CD4-positive, alpha-beta T cell treated with Interleukin-6 for 4 hours (primary cell): ENCODE measurements at regions not wholly inside any gene's neighbourhood (a gene's known extent, or its start where the extent isn't known, plus 50 kb on each side); places are given as distances from the start of the nearest gene placed in this dataset.

Experiments
- DNase-seq: peaks from one replicate; pipeline ENCODE4 v3.0.0-alpha.2; 2020; ENCODE audit warnings: mixed read lengths

DNA sequence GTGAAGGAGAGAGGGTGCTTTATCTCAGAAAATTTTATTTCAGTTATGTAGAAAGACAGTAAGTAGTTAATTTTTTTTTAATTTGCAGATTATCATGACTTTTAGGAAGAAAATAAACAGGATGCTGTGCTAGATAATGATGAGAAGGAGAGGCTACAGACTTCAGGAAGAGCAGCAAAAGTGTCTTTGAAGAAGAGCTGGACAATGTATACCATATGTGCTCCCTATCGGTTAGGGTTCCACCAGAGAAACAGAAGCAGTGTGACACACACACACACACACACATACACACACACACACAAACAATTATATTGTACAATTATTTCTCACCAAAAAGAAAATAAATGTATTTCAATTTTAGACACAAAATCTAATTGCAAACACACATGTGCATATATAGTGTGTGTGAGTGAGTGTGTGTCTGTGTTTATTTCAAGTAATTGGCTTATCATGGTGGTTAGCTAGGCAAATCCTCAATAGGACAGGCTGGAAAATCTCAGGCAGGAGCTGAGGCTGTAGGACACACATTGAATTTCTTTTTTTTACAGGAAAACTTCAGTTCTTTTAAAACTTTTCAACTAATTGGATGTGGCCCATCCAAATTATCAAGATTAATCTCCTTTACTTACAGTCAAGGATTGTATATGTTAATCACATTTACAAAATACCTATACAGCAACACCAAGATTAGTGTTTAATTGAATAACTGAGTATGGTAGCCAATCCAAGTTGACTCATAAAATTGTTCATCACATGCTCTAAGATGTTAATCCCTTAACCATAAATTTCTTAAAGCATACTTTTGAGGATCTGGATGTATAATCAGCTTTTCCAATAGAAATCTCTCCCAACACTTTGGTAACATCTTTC lies 235.8 kb upstream of the DCN start:
- no peak for DNase-seq

DNA sequence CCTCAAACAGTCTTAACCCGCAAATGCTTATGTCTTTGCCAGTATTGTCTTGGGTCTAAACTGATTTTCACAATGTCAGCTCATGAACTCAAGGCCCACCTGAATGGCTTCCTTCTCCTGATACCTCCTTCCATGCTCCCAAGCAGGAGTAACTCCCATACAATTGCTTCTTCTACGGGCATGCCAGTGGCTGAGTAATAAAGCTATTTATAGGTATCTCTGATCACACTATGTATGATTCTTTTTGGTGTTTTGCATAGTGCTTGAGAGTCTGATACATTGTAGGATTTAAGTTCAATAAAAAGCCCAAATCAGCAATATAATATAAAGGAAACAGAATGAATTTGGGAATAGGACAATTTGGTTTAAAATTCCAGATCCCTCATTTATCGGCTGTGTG lies 235.0 kb upstream of the DCN start:
- DNase-seq: no peak

DNA sequence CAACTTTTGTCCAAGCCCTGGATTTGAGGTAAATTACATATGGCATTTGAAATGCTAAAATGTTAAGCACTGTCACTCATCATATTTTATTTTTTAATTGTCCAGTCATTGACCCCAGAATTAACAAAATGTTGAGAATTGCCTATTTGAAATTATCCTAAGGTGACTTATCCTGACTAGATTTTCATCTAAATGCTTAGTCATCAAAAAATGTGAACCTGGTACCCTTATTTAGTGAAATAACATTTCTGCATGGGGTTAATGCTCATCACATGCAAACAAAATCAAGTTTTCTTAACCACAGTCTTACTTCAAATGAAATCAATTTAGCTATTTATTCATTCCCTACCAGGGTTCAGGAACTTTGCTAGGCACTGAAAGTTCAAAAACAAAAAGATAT lies 232.0 kb upstream of the DCN start:
- no peak for DNase-seq

- no peak for DNase-seq
Measured at GRCh38 chr12:91413581-91414546, 231.2 kb upstream of the DCN start.

DNA sequence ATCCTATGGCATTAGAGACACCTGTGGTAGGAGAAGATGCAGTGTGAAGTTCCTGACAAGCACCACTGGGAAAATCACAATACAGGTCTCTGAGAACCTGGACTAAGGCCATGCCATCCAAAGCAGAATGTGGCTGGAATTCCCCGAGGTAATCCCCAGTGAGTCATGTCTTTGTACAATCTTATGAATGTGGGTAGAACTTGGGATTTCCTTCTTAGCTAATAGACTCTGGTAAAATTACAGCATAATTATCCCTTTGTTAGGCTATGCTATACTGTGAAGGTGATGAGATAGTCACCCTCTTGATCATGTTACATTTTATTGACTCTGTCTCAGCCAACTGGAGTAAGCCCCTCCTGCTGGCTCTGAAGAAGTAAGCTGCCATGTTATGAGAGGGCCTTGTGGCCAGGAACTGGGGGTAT lies 224.3 kb upstream of the DCN start:
- no peak for DNase-seq

- DNase-seq: no peak
Measured at GRCh38 chr12:91404441-91404840, 221.8 kb upstream of the DCN start.

- DNase-seq: no peak
Measured at GRCh38 chr12:91401190-91401589, 218.6 kb upstream of the DCN start.

DNA sequence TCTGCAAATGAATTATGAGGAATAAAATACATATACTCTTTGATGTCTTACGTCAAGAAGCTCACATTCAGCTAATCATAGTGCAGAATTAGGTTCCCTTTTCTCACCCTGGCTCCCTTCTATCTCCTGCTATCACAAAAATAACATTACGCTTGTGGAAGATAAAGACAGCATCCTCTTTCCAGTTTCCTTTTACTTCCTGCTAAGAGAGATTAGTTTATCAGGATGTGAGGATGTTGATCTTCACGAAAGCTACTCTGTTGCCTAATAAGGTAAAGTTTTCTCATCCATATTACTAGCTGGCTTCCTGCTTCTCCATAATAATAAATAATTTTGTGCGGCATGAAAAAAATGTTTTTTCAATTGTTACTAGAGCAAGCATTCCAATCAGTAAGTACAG lies 217.7 kb upstream of the DCN start:
- no peak for DNase-seq

DNA sequence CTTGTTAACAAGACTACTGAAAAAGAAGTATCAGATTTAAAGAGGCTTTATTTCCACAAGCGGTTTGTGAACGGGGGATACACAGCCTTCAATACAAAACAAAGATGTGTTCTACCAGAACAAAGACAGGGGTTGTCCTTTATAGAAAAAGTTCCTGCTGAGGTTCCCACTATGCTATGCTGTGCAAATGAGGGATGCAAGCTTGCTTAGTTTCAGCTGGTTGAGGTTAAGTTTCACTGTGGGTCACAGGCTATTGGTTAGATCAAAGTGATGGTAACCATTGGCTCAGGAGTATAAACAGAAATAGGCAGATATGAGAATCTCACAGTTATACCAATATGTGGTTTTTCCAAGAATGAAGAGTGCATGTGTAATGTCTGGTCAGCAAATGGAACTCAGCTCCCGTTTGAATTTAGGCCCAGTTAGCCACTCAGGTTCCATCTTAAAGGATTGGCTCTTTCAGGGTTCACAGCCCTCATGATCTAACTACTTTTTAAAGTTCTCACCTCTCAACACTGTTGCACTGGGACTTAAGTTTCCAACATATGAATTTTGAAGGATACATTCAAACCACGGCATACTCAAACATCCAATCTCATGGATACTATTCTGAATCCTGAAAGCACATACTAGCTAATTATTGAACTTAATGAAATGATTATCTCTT lies 215.4 kb upstream of the DCN start:
- DNase-seq: no peak

DNA sequence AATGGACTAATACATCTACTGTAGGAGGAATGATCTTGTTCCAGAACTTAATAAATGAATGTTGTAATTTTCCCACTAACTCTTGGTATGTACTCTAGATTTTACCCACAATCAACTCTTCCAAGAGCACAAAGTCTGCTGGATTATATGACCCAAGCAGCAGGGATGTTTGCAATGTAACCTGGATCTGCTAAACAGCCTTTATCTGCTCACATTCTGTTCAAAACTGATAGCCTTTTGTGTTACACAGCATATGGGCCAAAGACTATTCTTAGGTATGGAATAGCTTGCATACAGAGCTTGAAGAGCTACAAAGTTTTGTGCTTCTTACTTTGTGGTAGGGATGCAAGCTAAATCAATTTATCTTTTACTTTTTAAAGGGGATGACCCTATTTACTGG lies 213.7 kb upstream of the DCN start:
- DNase-seq: no peak

GRCh38 chr12:91395628-91396135 lies 213.1 kb upstream of the DCN start:
- no peak for DNase-seq

DNA sequence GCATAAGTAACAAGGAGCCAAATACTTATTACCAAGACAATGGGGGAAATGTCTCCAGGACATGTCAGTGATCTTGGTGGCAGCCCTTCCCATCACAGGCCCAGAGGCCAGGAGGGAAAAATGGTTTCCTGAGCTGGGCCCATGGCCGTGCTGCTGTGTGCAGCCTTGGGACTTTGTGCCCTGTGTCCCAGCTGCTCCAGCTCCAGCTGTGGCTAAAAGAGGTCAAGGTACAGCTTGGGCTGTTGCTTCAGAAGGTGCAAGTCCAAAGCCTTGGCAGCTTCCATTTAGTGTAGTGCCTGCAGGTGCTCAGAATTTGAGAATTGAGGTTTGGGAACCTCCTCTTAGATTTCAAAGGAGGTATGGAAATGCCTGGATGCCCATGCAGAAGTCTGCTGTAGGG lies 212.3 kb upstream of the DCN start:
- DNase-seq: no peak

GRCh38 chr12:91388573-91388972 lies 206.0 kb upstream of the DCN start:
- no peak for DNase-seq

GRCh38 chr12:91387461-91388134 lies 205.0 kb upstream of the DCN start:
- no peak for DNase-seq

GRCh38 chr12:91384806-91385205 lies 202.2 kb upstream of the DCN start:
- DNase-seq: no peak

DNA sequence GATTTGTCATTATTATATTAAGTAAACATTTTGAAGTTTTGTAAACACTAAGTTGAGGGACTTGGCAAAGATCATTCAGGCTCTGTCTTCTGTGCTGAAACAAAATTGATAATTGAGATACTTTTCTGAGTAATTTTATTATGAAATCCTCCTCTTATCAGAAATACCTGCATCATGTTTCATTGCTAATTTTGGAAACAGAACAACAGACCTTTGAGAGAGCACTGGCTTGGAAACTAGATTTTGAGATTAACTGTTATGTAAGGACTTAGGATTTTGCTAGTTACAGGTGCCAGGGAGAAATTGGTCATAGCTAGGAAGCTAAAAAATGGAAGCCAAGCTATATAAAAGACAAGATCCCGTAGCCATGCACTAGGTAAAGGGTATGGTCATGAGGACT lies 201.7 kb upstream of the DCN start:
- no peak for DNase-seq

DNA sequence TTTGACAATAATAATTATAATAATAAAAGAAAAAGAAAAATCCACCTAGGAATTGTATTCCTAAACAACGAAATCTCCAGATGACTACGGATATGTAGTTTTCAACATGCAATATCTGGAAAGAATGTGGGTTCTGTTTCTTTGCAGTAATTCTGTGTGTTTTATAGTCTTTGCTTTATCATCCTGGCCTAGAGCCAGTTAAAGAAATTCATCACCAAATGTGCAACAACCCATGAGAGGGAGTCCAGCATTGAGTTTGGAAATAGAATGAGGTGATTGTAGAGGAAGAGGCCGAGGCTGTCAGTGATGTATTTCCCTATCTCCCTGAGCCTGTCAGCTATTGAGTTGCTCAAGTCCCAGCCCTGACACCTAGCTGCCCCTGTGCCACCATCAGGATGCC lies 200.5 kb upstream of the DCN start:
- DNase-seq: no peak

GRCh38 chr12:91382081-91382543 lies 199.5 kb upstream of the DCN start:
- peak; percentile 90 for DNase-seq

- peak; percentile 32 for DNase-seq
Measured at GRCh38 chr12:91381309-91381804, 198.7 kb upstream of the DCN start.

- no peak for DNase-seq
Measured at GRCh38 chr12:91380631-91381030, 198.0 kb upstream of the DCN start.

DNA sequence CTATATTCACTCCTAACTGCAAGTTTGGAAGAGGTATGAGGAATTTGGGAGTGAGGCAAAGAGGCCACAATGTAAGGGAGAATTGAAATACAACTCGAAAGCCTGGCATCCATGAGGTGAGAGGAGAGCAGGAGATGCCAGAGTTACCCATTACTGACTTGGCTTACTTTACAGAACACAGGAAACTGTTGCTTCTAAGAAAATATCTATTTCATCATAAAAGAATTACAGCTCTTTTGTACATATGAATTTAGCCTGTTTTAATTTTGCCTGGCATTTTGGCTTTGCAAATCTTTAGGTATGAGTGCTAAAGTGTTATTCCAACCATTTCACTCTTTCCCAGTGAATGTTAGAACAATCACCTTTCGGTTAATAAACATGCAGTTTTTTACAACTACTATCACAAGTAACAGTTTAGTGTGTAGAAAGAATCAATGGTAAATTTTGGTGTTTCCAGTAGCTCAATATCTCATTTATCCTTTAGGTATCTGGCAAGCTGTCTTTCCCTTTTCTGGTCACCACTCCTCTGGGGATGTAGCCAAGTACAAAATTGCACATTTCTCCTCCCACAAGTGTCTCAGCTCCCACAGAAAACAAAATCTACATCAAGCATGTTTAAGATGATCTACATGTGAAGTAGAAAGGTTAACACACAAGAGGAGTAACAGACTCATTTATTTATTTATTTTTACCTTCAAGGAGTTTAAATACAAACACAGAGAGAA lies 196.6 kb upstream of the DCN start:
- no peak for DNase-seq
